ENCODE measurements at regions not wholly inside any gene's neighbourhood (a gene's known extent, or its start where the extent isn't known, plus 50 kb on each side); places are given as distances from the start of the nearest gene placed in this dataset.

DNA sequence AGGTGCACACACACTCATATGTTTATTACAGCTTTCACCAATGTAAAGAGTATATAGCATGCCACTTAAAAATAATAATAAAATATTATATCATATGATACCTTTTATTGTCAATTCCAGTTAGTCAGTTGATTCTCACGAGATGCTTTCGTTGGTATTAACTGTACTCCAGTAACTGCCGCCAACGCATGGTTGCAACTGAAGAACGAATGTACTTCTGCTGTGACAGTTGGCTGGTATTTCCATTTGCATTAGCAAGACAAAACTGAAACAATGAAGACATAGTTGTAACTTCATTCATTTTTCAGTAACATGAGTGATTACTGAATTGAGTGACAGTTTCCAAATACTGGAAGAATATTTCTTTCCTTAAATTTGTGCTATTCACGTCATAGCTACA lies 70.5 kb upstream of the PRKCQ start:
- no peak for DNase-seq (ENCODE audit: low read depth)

- DNase-seq (ENCODE audit: low read depth) = no peak
Measured at GRCh38 chr10:6649903-6650302, 69.8 kb upstream of the PRKCQ start.

DNA sequence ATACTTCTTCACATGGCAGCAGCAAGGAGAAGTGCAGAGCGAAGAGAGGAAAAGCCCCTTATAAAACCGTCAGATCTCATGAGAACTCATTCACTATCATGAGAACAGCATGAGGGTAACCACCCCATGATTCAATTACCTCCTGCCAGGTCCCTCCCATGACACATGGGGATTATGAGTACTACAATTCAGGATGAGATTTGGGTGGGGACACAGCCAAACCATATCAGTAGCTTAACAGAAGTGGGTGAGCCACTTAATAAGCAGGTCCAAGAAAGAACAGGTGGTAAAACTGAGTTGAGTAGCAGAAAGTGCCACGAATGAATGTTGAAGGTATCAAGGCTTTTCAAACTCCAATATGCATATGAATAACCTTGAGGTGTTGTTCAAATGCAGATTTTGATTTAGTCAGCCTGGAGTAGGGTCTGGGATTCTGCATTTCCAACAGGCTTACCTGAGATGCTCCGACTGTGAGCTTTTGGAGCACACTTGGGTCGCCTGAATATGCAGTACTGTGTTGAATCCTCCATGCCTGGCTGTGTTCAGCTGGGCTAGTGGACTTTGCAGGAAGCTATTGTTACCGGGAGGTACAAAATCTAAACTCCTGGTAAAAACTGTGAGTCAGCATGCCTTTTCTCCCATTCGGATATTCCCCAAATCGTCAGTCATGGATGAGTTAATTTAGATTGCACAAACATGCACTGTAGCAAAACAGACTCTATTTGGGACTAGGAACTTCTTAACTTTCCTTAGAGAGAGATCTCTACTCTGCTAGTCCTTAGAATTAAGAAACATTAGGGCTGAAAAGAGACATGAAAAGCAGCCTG lies 69.0 kb upstream of the PRKCQ start:
- no peak for DNase-seq (ENCODE audit: low read depth)

DNA sequence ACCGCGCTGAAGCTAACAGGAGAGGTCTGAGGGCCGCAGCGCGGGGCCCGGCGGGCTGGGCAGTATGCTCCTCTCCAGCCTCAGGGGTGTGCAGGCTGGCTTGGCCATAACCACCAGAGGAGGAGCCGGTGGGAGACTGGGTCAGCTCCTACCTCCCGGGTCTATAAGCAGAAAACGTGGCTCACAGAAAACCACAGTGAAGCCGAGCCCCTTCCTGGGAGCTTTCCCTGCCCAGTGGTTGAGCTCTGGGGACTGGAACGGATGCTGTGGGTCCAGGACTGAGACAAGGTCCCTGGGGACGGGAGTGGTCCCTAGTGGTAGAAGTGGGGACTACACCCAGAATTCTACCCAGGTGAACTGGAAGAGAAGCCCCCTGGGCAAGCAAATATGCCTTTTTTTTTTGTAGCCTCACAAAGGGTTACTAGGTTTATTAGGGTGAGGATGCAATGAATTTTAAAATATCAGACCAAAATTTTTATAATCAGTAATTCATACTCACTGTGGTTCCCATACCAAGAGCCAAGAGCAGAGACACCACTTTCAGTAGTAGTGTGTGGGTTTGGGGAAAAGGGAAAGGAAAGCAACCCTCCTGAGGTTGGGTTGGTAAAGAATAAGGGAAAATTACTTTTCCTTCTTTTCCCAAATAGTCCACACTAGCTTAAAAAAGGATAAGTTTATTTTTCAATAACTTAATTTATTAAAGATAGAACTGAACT lies 67.9 kb upstream of the PRKCQ start:
- DNase-seq (ENCODE audit: low read depth) = peak; percentile 47

- no peak for DNase-seq (ENCODE audit: low read depth)
Measured at GRCh38 chr10:6643962-6644361, 63.9 kb upstream of the PRKCQ start.

GRCh38 chr10:6642876-6643275 lies 62.8 kb upstream of the PRKCQ start:
- no peak for DNase-seq (ENCODE audit: low read depth)

DNA sequence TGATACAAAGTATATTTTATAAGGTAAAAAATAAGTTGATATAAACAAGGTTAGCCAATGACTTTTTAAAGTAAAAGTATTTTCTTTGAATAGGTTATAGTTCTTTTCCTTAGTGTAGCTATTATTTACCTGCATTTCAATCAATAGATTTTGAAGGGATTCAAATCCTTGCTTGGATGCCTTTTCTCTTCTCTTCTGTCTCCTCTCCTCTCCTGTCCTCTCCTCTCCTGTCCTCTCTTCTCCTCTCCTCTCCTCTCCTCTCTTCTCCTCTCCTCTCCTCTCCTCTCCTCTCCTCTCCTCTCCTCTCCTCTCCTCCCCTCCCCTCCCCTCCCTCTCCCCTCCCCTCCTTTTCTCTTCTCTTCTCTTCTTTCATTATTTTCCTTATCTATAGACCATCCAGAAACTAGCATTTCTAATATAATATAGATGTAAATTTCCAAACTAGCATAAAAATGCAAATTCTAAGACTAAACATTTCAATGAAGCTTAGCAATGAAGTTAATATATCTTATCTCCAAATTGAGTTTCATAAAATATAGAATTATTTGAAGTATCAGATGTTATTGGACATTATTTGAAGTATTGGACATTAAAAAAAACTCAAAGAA lies 60.5 kb upstream of the PRKCQ start:
- no peak for DNase-seq (ENCODE audit: low read depth)

DNA sequence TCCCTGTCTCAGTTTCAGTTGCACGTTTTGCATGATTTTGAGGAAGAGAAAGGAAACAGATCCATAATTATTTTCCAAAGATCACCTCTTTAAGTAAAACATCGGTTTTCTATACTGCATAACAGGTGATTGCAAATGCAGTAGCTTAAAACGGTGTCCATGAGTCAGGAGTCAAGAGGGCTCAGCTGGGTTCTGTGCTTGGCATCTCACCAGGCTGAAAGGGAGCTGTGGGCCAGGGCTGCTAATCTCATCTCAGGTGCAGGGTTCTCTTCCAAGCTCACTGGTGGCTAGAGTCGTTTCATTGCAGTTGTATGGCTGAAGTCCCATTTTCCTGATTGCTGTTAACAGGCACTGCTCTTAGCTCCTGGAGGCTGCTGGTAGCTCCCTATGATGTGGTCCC lies 57.0 kb upstream of the PRKCQ start:
- DNase-seq (ENCODE audit: low read depth) = no peak

GRCh38 chr10:6635784-6636183 lies 55.7 kb upstream of the PRKCQ start:
- DNase-seq (ENCODE audit: low read depth) = no peak

Data from HT1080 (cell line).